Activated naive CD4-positive, alpha-beta T cell treated with anti-CD3 and anti-CD28 coated beads, Interleukin-2, amount 50 U/mL, for 16 hours (primary cell): ENCODE measurements at regions not wholly inside any gene's neighbourhood (a gene's known extent, or its start where the extent isn't known, plus 50 kb on each side); places are given as distances from the start of the nearest gene placed in this dataset.
"Not testable (repeated sequence)": the region's sequence is repeated elsewhere in the genome, so short reads cannot be mapped to it uniquely, and the experiment has no call there.

Experiments
- DNase-seq: peaks from one replicate; pipeline ENCODE4 v3.0.0-alpha.2; 2020

DNA sequence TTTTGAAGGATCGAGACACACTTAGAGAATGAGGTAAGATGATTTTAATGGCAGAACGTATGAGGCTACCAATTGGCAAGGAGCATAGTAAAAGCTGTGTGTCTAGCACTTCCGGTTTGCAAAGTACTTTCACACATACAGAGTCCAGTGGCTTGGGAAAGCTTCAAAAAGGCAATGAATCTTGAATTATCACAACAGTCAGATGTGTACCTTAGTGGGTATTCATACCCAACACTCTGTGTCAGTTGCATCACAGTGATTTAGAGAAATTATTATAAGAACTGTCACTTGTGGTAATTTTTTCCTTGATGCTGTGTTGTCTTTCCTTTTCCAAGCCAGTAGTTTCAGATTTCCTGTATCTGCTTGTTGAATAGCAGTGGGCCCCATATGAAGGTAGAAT lies 424.1 kb downstream of the PCNX1 start:
- DNase-seq = no peak

DNA sequence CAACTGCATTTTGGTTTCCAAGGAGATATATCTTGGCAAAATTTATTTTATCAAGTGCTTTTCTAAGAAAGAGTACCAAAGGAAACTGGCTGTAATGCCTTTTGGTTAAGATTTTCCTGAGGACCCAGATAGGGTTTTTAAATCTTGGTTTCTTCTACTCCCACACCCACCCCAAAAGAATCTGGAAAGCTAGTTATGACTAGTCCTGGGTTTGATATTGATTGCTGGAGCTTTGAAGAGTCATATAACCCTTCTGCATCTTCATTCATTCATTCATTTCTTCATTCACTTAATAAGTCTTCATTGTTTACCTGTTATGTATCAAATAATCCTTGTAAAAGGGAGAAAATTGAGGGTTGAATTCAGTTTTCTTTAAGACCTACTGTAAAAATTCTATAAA lies 425.2 kb downstream of the PCNX1 start:
- no peak for DNase-seq

DNA sequence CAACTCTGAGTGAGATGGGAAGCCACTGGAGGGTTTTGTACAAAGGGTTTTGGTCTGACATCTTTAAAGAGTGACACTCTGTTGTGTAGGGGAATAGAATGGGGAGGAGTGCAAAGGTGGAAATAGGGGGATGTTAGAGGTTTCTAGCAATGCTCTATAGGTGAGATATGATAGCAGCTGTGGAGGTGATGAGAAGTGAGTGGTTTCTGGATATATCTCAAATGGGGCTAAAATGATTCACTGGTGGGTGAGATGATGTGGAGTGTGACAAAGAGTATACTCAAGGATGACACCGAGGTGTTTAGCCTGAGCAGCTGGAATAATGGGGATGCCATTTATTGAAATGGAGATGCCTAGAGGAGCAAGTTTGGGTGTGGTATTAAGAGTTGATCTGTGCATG lies 426.4 kb downstream of the PCNX1 start:
- no peak for DNase-seq

DNA sequence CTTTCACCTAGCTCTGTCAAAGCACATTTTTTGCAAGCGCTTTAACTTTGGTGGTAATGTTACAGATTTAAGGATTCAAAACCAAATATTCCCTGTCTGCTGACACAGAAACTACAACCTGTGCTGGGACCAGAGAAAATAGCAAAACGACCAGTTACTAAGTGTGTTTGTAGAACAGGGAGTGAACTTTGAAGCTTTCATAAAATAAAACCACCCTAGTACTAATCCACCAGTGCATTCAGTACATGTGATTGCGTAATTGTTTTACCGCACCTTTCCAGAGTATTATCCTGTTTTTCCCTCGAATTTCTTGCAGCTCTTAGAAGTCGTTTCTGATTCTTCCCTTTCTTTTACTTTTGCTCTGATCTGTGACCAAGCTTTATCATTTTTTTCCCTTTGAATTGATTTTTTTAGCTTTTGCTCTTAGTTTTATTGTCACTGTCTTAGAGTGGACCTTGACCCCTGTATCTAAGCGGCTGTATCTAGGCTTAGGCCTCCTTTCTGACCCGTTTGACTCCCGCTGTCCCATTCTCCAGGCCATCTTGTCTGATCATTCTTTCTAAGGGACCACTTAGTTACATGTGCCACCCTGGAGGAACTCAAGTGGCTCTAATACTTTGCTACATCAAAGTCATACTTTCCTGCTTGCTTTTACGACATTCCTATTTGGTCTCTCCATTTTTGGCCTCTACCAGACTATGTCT lies 429.4 kb downstream of the PCNX1 start:
- DNase-seq = no peak

DNA sequence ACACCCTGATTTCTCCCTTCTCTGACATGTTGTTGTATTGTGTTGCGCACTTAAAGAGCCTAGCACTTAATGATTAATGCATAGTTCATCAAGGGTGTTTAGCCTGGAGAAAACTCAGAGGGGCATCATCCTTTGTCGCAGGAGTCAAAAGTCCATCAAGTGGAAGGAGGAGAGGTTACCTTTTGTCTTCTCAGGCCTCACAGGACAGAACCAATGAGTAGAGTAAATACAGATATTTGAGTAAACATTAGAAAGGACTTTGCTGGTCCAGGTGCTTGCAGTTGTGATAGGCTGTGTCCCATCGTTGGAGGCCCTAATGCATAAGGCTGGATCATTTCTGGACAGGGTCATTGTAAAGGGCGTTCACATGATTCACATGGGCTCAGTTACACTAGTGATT lies 430.9 kb downstream of the PCNX1 start:
- DNase-seq = no peak

DNA sequence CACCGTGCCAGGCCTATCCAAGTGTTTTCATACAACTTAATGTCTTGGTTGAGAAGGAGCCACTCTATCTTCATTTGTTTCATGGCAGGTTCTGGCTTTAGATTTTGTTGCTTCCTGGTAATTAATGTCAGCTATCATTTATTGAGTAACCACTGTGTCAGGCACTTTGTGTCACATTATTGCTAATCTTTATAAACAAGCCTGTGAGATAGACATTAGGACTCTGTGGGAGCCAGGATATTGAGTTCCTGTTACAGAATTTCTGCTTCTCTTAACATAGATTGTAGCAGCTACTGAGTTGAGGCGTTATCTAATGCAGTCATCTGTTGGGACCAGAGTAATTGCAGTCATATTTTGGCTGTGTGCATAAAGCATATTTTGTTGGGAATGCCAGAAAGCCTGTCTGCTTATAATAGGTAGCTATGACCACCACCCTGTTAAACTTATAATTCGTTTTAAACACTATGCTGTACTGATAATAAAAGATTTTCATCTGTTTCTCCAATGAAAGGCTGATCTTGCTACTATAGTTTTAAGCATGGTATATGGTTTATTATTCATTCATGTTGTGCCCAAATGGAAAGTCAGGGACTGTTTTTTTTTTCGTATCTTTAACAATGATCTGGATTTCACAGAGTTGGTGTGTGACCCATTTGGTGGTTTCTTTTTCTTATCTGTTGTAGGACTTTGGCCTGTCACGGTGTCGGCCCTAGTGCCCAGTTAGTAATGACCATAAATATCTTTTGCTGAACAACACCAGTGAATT lies 432.6 kb downstream of the PCNX1 start:
- no peak for DNase-seq

DNA sequence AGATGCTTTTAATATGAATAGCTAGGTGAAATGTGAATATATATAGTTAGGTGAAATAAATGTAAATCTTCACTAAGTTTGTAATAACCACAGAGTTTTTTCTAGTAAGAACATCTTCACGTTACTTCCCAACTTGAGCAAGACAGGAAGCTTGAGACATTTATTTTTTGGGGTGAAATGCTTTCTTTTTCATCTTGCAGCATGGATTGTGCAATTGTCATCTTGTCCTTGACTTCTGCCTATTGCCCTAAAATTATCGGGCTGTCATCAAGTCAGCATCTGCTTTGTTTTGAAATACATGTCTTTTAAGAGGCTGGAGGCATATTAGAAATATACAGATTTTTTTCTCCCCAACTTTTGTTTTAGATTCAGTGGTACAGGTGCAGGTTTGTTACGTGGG lies 433.9 kb downstream of the PCNX1 start:
- DNase-seq = no peak

DNA sequence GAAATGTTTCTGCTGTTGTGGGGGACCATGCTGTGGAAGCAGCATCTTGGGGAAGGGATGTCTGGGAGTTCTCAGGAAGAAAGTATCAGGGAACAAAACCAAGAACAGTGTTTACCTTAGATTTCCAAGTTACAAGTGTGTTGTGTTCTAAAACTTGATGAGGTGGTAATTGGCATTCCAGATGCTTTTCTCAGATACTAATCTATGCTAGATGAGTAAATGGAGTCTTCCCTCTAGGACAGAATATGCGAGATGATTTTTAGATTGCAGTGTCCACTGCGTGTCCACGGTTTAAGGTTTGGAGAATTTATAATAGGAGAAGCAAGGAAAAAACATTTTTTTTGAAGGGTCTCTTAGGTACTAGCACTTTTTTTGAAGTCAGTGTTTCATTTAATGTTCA lies 436.5 kb downstream of the PCNX1 start:
- no peak for DNase-seq

DNA sequence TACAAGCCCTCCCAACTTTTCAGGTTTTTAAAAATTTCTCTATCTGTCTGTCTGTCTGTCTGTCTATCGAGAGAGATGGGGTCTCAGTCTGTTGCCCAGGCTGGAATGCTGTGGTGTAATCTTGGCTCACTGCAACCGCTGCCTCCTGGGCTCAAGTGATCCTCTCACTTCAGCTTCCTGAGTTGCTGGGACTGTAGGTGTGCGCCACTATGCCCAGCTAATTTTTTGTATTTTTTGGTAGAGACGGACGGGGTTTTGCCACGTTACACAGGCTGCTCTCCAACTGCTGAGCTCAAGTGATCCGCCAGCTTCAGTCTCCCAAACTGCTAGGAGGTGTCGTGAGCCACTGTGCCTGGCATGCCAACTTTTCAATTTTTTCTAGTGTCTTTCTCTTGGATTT lies 437.2 kb downstream of the PCNX1 start:
- DNase-seq = no peak

DNA sequence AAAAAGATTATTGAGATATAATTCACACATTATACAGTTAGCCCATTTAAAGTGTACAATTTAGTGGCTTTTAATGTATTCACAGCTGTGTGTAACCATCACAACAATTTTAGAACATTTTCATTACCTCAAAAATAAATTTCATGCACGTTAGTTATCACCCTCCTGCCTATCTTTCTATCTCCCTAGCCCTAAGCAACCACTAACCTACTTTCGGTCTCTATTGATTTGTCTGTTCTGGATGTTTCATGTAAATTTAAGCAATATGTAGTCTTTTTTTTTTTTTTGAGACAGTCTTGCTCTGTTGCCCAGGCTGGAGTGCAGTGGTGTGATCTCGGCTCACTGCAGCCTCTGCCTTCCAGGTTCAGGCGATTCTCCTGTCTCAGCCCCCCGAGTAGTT lies 439.4 kb downstream of the PCNX1 start:
- DNase-seq = no peak

DNA sequence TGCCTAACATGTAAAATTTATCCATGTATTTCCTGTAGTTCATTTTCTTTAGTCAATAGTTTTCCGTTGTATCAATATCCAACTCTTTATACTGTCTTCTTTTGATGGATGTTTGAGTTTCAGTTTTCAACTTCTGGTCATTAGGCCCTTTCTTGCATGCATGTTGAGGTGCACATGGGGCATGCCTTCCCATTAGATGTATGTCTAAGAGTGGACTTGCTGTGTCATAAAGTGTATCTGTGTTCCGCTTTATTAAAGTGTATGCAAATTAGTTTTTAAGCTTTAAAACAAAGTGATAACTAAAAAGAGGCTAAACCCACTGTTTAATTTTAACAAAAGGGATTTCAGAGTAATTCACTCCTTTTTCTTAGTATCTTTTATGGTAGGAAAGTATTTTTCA lies 441.1 kb downstream of the PCNX1 start:
- no peak for DNase-seq

DNA sequence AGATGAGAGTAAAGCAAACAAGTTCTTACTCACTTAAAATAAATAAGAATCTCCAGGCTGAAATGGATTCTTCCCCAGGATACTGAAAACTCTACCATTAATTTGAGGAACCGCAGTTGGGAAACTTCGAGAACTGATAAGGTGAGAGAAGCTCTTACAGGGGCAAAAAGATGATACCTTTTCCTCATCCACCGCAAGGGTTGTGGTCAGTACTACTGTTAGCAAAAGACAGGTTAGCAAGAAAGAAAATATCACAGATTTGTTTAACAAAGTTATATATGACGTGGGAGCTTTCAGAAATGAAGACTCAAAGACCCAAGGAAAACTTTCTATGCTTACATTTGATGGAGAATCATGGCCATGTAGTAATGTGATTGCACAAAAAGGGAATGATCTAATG lies 441.6 kb downstream of the PCNX1 start:
- no peak for DNase-seq

DNA sequence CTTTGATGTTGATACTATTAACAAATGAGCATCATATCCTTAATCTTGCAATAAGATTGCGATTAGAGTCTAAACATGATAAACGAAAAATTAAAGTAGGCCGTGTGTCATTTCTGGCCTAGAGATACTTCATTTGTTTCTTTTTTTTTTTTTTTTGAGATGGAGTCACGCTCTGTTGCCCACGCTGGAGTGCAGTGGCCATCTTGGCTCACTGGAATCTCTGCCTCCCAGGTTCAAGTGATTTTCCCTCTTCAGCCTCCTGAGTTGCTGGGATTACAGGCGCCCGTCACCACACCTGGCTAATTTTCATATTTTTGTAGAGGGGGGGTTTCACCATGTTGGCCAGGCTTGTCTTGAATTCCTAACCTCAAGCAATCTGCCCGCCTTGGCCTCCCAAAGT lies 446.9 kb downstream of the PCNX1 start:
- no peak for DNase-seq

DNA sequence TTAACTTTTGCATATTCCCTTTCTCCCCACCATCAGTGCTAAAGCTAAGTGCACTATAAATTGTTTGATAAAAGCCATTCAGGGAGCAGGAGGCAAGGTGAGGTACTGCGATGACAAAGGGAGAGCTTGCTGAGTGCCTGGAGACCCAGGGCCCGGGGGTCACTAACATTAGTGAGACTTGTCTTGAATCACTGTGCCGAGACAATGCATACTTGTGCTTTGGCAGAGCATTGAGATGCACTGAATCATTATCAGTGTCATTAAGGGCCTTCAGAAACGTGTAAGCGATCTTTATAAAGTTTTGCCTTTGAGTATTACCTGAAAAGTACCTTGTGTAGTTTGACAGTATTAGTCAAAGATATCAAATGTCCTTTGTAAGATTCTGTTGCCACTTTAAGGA lies 447.5 kb downstream of the PCNX1 start:
- no peak for DNase-seq

DNA sequence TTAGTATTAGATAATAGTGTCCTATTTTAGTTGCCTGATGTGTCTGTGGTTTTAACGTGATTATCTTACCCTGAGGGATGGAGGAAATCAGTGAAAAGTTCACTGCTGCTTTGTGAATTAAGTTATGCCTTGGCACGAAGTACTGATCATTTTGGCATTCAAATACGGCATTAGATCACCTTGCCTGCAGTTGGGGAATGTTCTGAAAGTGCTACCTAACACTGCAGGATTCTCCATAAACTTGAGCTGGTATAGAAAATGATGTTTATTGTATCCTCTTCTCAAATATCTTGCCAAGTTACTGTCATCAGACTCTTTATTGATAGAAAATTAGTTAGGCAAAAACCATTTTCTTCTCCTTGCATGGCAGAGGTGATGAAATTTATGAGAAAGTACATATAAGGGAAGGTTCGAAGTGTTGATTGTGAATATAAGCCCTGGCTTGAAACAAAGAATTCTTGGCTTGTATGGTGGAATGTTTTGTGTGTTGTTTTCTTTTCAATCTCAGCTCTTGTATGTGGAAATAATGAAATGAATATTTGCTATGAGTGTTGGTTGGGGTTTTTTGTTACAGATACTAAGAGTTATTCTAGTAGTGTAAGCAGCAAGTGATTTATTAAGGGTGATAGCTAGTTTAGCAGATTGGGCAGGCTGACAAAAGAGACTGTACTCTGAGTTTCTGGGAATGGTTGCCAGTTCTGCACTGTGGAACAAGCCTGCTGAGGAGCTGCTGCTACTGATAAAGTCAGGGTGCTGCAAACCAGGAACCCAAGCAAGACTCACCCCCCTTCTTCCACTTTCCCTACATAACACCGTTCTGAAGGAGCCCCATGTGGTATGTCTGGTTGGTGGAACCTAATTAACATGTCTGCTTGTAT lies 448.3 kb downstream of the PCNX1 start:
- DNase-seq = no peak

DNA sequence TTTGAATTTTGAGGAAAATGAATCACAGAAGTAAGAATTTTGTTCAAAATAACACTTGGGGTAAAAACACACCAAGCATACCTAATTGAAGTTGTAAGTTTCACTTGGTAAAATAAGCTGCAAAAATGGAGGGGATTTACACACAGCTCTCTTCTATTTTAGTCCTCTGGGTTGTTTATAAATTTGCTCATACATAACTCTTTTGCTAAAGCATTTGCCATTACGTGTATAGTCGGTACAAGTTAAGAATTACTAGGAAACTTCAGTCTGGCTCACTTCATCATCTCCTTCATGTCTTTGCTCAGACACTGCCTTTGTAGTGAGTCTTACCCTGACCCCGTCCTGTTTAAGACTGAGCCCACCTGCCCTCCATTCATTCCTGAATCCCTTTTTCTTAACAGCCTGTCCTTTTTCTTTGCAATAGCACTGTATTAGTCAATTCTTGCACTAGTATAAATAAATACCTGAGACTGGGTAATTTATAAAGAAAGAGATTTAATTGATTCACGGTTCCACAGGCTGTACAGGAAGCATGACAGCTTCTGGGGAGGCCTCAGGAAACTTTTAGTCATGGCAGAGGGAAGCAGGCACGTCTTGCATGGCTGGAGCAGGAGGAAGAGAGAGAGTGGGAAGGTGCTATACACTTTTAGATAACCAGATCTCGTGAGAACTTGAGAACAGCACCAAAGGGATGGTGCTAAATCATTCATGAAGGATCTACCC lies 451.1 kb downstream of the PCNX1 start:
- no peak for DNase-seq

DNA sequence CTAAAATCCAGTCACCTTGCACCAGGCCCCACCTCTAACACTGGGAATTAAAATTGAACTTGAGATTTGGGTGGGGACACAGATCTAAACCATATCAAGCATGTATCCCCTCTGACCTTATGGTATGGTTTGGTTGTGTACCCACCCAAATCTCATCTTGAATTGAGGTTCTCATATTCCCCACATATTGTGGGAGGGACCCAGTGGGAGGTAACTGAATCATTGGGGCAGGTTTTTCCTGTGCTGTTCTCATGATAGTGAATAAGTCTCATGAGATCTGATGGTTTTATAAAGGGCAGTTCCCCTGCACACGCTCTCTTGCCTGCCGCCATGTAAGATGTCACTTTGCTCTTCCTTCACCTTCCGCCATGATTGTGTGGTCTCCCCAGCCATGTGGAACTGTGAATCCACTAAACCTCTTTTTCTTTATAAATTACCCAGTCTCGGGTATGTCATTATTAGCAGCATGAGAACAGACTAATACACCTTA lies 451.7 kb downstream of the PCNX1 start:
- DNase-seq = not testable (repeated sequence)

DNA sequence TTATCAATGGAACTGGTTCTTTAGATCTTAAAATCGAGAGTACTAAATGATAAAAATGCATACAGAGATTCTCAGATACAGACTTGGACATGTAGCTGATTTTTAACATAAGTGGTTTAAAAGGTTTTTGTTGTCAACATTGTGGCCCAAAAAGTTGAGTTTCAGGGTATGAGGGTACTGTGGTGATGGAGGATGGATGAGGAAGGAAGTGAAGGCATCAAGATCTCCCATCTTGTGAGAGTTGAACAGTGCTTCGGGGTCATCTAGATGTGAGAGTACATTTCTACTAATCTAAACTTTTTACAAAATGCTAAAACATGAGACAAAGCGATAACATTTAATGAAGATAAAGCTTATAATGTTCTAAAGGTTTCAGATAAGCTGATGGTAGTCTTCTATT lies 452.6 kb downstream of the PCNX1 start:
- no peak for DNase-seq

DNA sequence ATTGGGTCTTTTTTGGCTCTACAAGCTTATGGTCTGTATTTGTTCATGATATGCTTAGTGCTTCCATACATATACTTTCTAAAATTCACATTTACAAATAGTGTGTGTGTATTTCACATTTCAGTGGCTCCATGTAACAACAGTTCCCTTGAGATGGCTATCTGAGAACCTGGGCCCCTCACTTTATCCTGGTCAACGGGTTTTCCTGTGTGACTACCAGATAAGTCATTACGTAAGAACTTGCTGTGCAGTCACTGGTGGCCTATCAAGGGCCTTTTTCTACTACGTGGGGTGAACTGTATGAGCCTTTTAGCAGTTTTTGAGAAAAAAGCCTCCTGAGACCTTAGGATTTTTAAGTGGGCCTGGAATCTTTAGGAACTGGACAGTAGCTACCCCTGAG lies 454.1 kb downstream of the PCNX1 start:
- no peak for DNase-seq

DNA sequence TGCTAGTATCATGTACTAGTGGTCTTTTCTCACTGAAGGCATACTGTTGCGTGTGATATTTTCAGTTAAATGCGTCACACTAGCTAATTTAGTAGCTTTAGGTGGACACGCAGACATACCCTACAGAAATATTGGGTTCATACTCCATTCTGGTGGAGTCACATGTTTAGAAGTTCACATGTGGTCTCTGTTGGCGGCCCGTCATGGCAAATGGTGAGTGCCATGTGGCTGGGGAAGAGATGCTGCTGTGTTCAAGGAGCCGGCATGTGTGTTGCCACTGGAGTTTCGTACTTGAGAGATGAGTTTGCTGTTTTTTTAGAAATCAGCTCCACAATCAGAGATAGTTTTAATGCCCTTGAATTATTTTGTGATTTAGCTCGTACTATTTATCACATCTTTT lies 454.6 kb downstream of the PCNX1 start:
- DNase-seq = no peak

DNA sequence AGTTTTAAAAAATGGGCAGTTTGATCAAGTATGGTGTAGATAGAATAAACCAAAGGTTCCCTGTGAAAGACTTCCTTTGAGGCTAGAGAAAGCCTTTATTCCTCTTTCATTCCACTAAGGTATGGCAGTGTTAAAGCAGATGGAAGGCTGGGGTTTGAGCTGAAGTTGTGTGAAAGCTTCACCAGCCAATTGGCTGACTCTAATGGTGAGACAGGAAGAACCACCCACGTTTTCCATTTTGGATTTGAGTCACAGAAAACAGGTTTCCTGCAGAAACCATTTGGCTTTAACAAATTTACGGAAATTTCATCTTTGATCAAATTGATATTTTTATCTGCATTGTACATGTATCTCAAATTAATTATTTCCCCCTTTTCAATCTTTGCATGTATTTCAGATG lies 455.0 kb downstream of the PCNX1 start:
- no peak for DNase-seq

DNA sequence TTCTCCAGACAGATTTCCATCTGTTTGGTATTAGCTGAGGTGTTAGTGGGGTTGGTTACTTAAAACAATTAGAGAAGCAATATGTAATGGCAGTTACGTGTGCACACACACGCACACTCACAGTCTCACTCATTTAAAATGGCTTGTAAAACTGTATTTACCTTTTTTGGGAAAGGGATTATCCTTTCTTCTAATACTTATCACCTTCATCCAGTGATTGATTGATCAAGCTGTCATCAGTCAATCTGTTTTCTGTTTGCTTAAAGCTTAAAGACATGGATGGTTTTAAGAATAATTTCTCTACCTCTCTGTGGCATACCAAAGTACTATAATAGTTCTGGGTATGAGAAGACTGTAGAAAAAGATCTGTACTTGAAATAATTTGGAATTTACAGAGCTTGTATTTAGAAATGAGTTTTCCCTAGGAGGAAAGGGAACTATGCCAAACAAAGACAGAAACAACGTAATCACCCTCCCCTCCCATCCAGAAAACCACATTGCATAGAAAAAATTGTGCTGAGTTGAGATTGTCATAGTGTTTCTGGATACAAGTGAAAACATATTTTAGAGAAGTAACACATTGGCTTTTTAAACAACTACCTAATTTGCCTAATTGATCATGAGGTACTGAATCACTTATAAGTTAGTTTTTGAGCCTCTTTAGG lies 455.8 kb downstream of the PCNX1 start:
- no peak for DNase-seq
